Fibroblast of upper back skin (primary cell): ENCODE measurements at regions not wholly inside any gene's neighbourhood (a gene's known extent, or its start where the extent isn't known, plus 50 kb on each side); places are given as distances from the start of the nearest gene placed in this dataset.
"Not testable (repeated sequence)": the region's sequence is repeated elsewhere in the genome, so short reads cannot be mapped to it uniquely, and the experiment has no call there.

Experiments used
- DNase-seq: peaks from one replicate; pipeline ENCODE4 v3.0.0-alpha.2; 2013

DNA sequence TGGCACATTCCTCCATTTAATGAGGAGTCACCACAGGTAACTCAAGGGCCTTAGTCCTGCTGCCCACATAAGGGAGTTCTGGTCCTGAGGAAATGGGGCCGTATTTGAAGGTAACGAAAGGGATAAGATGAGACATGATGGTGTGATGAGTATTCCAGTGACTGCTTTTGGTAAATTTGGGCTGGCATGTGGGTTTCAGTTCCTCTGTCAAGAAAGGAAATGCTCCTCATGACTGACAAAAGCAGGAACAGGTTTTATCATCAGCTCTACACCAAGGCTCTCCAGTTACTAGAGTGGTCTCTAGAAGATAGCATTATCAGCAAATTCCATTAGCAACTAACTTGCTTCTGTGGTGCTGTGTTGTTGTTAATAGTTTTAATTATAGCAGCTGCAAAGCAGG is 161.8 kb upstream of the PTPN20 start:
- not testable (repeated sequence) for DNase-seq

GRCh38 chr10:46753763-46754162 is 157.5 kb upstream of the PTPN20 start:
- not testable (repeated sequence) for DNase-seq

DNA sequence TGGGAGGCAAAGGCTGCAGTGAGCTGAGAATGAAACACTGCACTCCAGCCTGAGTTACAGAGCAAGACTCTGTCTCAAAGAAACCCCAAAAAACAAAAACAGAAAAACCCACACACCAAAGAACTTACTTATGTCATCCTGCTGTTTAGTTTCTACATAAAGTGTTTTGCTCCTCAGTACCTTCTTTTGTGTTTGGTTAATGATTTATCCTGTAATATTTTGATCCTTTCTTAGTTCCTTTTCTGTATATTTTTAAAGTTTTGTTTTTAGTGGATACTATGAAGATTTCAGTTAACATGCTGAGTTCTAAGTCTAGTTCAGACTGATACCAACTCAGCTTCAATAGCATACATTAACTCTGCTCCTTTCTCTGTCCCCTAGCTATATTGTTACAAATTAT is 149.8 kb upstream of the PTPN20 start:
- not testable (repeated sequence) for DNase-seq

DNA sequence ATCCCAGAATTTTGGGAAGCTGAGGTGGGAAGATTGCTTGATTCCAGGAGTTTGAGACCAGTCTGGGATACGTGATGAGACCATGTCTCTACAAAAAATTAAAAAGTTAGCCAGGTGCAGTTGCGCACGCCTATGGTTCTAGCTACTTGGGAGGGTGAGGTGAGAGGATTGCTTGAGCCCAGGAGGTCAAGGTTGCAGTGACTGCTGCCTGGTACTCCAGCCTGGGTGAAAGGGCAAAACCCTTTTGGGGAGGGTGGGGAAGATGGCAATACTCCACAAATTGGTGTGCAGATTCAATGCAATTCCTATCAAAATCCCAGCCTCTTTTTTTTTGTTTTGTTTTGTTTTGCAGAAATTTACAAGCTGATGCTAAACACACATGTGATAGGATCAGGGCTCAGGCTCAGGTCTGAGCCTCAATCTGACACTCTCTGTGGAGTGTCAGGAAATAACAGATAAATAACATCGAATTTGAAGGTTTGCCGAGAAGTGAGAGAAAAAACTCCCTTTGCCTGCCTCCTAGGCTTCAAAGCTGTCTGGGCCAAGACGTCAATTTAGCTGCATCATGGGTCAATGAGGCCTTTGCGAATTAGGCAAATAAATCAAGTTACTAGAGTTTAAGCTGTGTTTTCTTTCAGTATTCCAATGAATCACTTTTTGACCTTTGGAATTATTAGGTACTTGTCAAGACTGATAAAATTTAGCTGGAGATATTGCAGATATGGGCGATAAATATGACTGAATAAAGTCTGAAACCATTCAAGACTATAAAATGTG is 142.5 kb upstream of the PTPN20 start:
- DNase-seq: not testable (repeated sequence)

DNA sequence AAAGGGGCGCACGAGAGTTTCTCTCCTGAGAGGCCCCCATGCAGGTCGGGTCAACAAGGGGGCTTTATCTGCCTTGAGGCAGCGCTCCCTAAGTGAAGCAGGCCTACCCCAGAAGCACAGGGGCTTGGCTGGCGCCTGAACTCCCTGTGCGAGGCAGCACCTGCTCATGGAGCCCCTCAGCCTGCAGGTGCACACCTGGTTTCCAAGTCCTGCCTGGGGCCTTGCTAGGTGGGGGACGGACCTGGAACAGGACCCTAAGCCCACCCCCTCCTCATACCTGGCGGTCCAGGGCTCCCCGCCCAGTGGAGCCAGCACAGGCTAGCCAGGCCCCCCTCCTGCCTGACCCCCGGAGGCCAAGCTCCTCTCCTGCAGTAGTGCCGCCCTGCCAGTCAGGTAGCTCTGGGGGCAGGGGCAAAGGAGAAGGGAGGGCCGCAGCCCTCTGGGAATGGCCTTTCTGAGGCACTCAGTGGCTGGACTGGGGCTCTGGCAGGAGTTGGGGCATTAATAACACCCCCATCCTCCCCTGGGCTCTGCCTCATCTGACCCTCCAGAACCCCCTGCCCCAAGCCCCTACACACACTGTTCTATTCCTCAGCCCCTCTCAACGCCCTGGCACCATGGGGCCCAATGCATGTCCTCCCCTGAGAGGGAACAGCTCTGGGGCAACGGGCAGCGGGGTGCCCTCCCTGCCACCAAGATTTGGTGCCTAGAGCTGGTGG is 137.9 kb upstream of the PTPN20 start:
- DNase-seq: not testable (repeated sequence)

- DNase-seq: not testable (repeated sequence)
Observed at GRCh38 chr10:46773897-46774236, 137.4 kb upstream of the PTPN20 start.

- not testable (repeated sequence) for DNase-seq
Observed at GRCh38 chr10:46774366-46774765, 136.9 kb upstream of the PTPN20 start.

DNA sequence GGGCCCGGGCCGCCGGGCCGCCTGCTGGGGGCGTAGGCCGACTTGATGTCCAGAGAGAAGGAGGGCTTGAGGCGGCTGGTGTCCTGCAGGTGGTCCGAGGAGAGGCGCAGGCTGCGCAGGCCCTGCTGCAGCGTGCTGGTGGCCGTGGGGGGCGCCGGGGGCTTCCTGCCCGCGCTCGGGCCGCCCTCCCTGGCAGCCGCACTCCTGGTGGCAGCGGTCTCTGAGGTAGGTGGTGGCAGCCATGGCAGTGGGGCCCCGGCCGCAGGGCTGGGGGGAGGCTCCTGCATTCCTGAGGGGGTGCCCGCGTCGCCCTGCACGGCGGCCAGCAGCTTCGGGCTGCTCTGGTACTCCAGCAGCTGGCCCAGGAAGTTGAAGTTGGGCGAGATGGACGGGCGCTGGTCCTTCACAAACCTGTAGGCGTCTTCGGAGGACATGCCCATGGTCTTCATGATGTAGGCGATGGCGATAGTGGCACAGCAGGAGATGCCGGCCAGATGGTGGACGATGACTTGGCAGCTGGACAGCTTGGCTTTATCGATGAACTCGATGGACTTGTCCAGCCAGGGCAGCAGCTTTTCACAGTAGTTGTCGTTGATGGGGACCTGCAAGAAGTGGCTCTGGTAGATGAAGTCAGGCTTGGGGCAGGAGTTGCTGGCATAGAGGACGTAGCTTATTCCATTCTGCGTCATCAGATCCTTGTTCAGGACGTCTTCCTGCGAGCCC is 136.1 kb upstream of the PTPN20 start:
- not testable (repeated sequence) for DNase-seq

- not testable (repeated sequence) for DNase-seq
Observed at GRCh38 chr10:46775668-46776059, 135.6 kb upstream of the PTPN20 start.

- peak; percentile 10 for DNase-seq
Observed at GRCh38 chr10:46779571-46779970, 131.7 kb upstream of the PTPN20 start.

- DNase-seq: peak; percentile 33
Observed at GRCh38 chr10:46780164-46780563, 131.1 kb upstream of the PTPN20 start.

GRCh38 chr10:46781001-46781400 is 130.2 kb upstream of the PTPN20 start:
- DNase-seq: not testable (repeated sequence)

DNA sequence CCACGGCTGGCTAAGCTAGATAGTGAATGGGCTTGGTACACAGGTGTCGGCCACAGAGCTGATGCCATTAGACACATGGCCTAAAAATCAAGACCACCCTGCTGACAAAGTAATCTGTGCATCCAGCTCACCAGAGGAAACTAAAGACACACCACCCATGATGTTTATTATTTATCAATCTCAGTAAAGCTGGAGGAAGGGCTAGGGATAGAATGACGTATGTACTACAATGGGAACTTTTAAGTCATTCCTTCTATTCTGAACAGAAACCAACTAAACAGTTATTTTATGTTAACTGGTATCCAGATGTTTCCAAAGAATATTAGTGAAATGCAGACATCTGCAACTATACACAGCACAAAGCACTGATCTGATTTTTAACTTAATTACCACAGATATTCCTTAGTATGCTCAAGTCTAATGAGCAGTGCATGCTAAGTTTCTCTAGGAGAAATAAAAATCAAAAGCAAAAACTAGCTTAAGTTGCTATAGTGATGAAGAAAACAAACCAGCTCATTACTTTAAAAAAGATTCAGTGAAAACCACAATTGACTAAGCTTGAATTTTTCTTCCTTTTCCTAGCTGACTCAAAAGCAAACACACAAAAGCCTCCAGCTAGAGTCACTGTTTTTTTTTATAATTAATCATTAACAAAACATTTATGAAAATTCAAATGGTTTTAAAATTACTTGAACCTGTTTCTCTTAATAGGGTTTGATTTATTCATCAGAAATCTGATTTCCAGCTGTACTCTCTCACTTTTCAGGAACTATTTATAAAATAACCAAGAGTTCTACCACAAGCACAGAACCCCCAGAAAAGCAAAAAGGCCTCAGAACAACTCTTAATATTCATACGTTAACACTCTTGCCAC is 129.0 kb upstream of the PTPN20 start:
- not testable (repeated sequence) for DNase-seq

- not testable (repeated sequence) for DNase-seq
Observed at GRCh38 chr10:46784665-46785064, 126.6 kb upstream of the PTPN20 start.

DNA sequence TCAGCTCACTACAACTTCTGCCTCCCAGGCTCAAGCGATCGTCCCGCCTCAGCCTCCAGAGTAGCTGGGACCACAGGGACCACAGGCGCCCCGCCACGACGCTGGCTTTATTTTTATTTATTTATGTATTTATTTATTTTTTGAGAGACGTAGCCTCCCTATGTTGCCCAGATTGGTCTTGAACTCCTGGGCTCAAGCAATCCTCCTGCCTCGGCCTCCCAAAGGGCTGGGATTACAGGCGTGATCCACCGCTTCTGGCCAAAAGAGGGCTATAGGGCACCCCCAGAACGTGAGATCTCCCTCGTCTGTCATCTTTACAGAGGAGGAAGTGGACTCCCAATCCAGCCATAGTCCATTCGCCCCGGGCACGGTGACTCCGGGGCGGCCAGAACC is 125.1 kb upstream of the PTPN20 start:
- DNase-seq: not testable (repeated sequence)

DNA sequence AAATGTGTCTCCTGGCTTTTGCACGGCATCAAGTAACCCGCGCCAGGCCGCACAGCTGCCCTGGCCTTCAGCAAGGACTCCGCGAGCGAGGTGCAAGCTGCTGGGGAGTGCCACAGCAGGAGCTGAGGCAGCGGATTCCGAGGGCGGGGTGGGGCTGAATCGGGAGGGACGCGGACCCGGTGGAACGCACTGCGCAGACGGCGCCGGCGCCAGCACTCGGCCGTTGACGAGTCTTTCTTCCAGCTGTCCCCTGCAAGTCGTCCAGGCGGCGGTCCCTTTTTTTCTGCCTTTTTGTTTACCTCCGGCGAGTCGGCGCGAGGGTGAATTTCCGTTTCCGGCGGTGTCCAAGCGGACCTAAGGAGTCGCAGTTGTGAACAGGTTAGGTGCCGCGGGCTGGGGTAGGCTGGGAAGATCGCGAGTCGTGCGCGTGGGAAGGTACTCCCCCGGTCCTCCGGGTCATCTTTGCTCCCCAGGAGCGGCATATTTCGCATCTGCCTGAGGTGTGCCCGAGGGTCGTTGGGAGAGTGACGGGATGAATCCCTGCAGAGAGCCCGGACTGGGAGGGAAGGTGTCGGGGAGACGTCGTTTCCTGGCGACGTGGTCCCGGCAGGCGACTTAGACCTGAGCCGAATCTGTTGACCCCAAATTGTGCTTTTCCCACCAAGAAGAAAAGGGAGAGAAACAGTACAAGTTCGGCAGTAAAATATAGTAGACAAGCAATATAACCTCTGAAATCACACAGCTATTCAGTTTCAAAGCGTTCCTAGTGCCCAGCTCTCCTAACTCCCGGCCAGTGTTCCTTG is 124.5 kb upstream of the PTPN20 start:
- peak; percentile 46 for DNase-seq

DNA sequence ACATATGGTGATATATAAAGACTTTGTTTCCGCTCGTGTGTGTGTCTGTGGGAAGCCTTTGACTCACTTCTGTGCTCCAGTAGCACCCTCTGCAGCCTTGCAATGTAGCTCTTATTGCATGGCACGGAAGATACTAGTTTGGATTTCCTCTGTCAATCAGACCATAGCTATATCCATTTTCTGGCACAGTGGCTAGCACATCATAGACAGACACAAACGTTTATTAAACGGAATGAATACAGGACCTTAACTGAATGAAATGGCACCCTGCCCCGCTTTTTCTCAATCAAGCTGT is 124.0 kb upstream of the PTPN20 start:
- DNase-seq: peak; percentile 21

DNA sequence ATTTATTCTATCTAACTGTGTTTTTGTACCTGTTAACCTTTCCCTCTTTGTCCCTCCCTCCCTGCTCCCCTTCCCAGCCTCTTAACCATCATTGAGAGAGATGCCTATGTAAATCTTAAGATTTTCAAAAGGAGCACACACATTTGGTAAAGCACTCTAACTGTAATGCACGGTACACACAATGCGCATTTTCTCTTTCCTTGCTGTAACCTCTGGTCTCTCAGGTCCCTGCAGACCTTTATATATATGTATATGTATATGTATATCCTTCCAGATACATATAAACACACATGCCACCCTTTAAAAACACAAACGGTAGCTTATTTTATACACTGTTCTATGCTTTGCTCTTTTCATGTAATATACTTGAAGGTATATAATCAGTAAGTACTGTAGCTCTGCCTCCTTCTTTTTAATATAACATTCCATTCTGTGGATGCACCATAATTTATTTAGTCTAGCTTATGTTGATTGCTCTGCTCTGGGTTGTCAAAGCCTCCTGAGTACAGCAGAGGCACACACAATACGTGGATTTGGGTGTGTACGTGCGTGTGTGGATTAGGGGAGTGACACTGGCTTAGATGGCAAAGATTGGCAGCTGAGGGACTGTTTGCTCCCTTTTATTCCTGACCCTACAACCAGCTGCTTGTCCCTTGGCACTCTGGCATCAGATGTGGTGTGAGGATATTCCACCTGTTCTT is 118.4 kb upstream of the PTPN20 start:
- not testable (repeated sequence) for DNase-seq

GRCh38 chr10:46796351-46796750 is 114.9 kb upstream of the PTPN20 start:
- DNase-seq: not testable (repeated sequence)

DNA sequence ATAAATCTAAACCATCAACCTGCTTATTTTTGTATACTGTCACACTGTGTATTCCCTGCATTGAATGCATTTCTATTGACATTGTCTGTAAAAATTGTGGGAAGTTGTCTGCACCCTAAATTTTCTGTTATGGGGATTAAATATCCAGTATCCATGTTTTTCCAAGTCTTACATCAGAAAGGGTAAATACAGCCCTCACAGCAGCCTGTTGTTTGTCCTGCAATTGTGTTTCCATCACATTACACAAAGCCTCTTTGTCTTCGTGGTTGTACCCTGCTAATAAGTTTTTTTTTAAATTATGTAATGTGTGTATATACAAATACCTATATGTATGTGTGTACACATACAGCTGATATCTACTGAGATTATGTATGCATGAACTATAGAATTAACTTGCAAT is 109.2 kb upstream of the PTPN20 start:
- DNase-seq: not testable (repeated sequence)

- not testable (repeated sequence) for DNase-seq
Observed at GRCh38 chr10:46803082-46803481, 108.1 kb upstream of the PTPN20 start.
